ENCODE measurements at regions not wholly inside any gene's neighbourhood (a gene's known extent, or its start where the extent isn't known, plus 50 kb on each side); places are given as distances from the start of the nearest gene placed in this dataset.

- TF ChIP-seq CTCF (IDR thresholded peaks at IDR 0.05): no peak
- TF ChIP-seq POLR2A (IDR thresholded peaks at IDR 0.05): no peak
- no peak for TF ChIP-seq EP300 (IDR thresholded peaks at IDR 0.05; ENCODE audit: low read depth)
- TF ChIP-seq POLR2AphosphoS5 (IDR thresholded peaks at IDR 0.05): no peak
Observed at GRCh38 chrX:7254144-7254543, 106.2 kb upstream of the PUDP start.
